Mammary epithelial cell (primary cell): ENCODE measurements at regions not wholly inside any gene's neighbourhood (a gene's known extent, or its start where the extent isn't known, plus 50 kb on each side); places are given as distances from the start of the nearest gene placed in this dataset.

Experiments used
- EZH2 ChIP-seq: IDR thresholded peaks from 2 replicates; pipeline ENCODE4 v1.6.1; 2012; ENCODE audit warnings: low read length, inconsistent platforms, borderline replicate concordance
- TF ChIP-seq, protein P1 (sequence below), 2 donors: IDR thresholded peaks in 1 of 2; conservative IDR thresholded peaks in 1 of 2; 2 replicates each; pipeline ENCODE4 v1.5.1; 2011 to 2012; ENCODE audit warnings: inconsistent platforms in 2 of 2, low read length in 2 of 2, mild to moderate bottlenecking in 2 of 2, control low read depth in 1 of 2, low read depth in 1 of 2; ENCODE audit not compliant: insufficient read depth in 1 of 2; ENCODE audit errors: extremely low read depth in 1 of 2

- TF ChIP-seq, protein P1, sequence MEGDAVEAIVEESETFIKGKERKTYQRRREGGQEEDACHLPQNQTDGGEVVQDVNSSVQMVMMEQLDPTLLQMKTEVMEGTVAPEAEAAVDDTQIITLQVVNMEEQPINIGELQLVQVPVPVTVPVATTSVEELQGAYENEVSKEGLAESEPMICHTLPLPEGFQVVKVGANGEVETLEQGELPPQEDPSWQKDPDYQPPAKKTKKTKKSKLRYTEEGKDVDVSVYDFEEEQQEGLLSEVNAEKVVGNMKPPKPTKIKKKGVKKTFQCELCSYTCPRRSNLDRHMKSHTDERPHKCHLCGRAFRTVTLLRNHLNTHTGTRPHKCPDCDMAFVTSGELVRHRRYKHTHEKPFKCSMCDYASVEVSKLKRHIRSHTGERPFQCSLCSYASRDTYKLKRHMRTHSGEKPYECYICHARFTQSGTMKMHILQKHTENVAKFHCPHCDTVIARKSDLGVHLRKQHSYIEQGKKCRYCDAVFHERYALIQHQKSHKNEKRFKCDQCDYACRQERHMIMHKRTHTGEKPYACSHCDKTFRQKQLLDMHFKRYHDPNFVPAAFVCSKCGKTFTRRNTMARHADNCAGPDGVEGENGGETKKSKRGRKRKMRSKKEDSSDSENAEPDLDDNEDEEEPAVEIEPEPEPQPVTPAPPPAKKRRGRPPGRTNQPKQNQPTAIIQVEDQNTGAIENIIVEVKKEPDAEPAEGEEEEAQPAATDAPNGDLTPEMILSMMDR (conservative IDR thresholded peaks at IDR 0.05 in 1 of 2, IDR thresholded peaks at IDR 0.05 in 1 of 2; ENCODE audit: extremely low read depth in 1 of 2, insufficient read depth in 1 of 2, low read depth in 1 of 2, low read length in 2 of 2), result no peak
- no peak for TF ChIP-seq EZH2
These were observed 1484.8 kb upstream of the MIR17HG start for GRCh38 chr13:89862691-89863036.
